H4 (cell line): ENCODE measurements at regions not wholly inside any gene's neighbourhood (a gene's known extent, or its start where the extent isn't known, plus 50 kb on each side); places are given as distances from the start of the nearest gene placed in this dataset.
A peak's percentile ranks its signal among the peaks of the same experiment; 100 is the strongest.

Experiments used
- DNase-seq: peaks from one replicate; pipeline ENCODE4 v3.0.0-alpha.2; 2015; ENCODE audit warnings: low spot score

DNA sequence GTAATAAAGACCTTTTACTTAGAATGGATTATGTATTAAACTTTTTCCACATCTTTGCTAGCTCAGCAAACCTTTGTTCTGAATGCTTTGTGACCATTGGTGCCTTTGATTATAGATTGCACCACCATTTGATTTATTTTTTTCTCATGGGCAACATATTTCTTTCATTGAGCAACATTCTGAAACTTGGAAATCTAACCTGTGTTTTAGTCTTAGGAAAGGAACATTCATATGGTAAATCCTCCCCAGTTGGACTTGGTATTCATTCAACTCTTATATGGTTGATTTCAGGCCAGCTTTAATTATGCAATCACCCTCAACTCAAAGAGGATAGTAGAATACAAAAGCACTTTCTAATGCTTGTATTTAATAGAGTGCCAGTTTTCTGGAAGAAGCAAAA lies 1077.9 kb upstream of the ZEB2 start:
- no peak for DNase-seq

DNA sequence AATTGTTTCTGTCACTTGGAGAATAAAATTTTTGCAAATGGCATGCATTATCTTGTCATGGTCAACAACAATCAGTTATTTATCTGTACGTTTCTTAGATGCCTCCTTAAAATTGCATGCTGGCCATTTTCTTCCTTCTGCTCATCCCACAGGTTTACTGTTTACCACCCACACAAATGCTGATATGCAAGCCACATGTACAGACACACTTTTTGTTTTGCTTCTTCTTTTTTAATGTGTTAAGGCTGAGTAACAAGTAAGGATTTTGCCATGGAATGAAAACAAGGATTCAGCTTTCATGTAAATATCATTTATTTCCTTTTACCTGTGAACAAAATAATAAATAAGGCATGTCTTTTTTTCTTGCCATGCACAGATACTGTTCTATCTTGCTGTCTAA lies 1077.1 kb upstream of the ZEB2 start:
- DNase-seq = no peak

DNA sequence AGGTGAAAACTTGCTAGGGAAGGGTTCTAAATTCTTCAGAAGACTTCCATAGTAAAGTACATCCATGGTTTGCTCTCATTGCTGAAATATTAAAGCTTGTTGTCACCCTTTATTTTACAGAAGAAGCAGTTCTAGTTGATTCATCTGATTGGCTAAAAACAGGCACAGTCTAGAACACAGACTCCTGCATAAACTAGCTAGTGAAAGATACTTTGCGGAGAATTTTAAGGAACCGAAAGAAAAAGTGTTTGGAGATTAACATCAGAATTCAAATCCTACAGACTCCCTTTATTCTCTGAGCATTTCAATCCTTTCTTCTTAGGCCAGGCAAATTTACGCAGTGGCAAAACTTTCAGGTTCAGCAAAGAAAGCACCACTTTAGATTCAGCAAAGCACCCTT lies 1076.5 kb upstream of the ZEB2 start:
- DNase-seq = no peak

DNA sequence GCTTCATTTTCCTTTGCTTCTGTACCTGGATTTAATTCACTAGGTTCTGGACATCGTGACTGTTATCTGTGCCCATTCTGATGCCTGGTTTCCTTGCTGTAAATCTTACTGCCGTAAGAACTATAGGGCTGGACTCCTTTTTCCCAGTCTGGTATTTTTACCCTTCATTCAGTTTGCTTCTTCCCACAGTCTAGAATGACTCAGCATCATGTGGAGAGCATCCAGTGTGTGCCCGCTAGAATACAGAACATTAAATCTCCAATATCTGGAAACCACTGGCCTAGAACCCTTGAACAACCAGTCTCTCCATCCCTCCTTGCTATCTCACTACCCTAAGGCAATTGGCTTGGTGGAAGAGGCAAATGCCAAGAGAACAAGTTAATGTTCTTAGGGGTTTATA lies 1075.4 kb upstream of the ZEB2 start:
- DNase-seq = peak; percentile 20

DNA sequence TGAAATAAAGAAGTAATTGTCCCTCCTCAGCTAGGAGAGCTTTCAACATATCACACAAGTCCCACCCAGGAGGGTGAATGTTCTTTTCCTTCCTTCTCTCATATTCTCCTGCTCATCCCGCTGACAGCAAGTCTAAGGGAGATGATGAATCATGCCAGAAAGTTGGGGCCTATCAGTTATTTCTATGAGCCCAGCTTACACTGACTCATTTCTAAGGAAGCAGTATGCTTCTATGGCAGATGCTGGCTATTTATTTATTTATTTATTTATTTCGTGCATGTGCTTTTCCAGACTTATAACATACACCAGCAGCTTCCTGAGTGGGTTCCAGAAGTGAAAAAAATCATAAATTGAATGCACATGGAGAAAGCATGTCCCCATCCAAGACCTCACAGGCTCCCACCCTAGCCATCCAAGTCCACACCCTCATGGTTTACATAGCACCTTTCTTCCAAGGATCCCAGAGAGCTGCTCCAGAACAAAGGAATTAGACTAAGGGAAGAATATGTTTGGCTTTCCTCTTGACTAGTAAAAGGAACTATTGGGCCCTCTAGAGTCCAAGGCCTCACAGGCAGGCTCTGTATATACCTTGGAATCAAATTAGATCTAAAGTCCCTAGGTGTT lies 1074.2 kb upstream of the ZEB2 start:
- DNase-seq = peak; percentile 42

DNA sequence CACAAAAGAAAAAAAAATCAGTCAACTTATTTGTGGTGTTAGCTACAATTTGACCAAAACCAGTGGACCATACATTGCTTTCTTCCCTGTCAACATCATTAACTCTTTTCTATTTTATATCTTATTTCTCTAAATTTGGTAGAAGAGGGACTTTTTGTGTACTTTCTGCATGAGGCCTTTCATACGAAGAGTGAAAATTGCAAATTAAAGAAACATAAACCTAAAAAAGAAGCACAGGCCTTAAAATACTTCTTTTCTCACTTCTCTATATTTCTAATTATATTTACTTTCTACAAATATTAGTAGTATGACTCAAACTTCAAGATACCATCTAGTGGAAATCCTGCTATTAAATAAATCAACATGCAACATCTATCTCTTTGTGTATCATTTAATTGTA lies 1073.4 kb upstream of the ZEB2 start:
- DNase-seq = no peak

DNA sequence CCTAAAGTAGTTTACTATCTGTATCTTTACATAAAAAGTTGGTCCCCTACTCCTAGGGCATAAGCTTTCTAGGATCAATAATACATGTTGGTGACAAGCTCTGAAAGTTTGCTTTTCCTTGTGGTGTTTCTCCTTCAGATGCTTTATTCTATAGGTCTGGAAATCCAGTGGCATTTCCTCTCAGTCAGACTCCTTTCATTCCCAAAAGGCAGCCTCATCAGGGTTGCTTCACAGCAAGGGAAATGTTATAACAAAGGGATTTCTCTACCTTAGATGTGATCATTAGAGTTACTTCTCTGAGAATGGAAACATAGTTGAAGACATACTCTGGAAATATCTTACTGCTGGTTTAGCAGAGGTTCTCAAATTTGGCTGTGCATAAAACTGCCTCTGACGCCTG lies 1072.4 kb upstream of the ZEB2 start:
- DNase-seq = no peak

DNA sequence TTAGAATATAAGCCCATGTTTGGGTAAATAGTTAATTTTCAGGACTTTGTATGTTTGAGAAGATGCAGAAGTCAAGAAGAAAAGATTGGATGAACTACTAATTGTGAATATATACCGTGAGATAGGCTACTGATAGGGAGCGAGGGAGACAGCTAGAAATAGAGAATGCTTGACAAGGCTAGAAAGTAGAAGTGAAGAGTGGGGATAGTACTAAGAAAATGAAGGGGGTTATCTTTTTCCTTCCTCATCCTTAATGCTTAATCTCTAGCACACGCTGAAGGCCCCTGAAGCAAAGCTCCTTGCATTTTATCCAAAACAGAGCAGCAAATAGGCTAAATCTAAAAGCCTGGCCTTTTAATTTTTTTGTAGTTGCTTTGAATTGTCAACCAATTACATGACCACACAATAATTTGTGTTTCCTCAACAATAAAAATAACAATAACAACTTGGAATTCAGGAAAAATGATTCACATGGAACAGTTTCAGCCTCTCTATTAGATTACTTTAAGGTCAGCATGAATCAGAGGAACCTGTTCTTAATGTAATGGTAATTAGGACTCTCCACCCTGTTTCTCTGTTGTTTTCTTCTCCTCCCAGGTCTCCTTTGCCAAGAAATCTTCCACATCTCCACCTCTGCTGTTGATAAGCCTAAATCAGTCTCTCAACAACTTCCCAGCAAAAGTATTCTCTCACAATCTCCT lies 1071.3 kb upstream of the ZEB2 start:
- DNase-seq = no peak

DNA sequence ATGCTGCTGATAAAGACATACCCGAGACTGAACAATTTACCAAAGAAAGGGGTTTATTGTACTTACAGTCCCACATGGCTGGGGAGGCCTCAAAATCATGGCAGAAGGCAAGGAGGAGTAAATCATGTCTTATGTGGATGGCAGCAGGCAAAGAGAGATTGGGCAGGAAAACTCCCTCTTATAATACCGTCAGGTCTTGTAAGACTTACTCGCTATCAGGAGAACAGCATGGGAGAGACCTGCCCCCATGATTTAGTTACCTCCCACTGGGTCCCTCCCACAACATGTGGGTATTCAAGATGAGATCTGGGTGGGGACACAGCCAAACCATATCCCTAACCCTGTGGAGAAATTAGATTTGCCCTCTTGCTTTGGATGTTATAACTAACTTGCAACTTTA lies 1068.0 kb upstream of the ZEB2 start:
- no peak for DNase-seq

DNA sequence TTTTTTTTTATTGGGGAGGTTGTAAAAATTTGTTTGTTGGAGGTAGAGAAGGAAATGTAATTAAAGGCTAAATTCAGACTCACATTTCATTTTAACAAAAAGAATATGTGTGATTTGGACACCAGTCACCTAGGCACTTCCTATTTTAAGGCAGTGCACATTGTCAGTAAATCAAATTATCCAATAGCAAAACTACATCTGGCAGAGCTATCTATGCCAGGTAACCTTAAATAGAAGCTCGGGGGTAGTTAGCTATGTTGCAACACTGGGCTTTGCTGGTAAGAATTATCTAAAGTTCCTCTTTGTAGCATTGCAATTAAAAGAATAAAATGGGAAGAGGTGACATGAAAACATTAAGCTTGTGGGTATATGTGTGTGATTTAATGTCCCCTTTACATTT lies 1064.4 kb upstream of the ZEB2 start:
- no peak for DNase-seq

DNA sequence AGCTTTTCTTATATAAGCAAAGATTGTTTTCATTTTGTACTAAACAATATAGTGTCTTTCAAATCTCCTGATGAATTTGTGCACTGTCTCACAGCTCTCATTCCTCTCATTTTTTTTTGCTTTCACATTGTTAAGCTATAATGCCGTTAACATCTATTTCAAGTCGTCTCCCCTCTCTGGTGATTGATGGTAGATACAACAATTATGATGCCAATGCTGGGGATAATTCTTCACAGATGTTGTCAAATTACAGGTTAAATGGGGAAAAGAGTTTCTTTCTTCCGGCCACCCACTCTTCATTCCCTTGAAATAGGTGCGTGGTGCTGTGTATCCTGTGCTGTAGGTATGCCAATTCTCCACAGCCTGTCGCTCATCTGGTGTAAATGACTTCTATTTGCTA lies 1053.7 kb upstream of the ZEB2 start:
- no peak for DNase-seq

DNA sequence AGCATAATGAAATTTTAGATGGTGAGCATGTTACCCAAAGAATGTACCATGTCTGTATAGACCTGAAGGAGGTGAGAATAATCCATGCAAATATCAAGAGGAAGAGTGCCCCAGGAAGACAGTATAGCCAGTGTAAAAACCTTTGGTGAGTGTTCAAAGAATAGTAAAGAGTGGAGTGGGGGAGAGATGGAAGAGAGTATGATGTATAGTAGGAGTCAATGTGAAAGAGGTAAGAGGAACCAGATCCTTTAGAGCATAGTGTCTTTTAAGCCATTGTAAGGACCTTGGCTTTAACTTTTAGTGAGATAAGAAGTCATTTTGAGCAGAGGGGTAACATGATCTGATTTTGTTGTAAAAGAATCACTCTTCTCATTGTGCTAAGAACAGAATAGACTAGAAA lies 1052.3 kb upstream of the ZEB2 start:
- DNase-seq = no peak

DNA sequence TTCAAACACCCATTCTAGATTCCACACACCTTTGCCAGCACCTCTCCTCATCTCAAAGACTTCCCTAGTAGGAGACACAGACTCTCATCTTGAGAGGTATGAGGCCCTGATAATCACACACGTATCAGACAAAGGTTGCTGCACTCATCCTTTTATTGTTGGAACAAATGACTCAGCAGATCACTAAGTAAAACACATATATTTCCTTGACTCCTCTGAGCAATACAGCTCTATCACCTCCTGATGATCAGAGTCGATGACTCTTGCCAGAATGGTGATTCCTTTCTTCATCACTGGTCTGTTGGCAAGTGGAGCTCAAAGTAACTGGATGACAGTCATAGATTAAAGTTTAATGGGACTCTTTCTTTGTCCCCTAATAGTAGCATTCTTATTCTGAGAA lies 1049.2 kb upstream of the ZEB2 start:
- no peak for DNase-seq

DNA sequence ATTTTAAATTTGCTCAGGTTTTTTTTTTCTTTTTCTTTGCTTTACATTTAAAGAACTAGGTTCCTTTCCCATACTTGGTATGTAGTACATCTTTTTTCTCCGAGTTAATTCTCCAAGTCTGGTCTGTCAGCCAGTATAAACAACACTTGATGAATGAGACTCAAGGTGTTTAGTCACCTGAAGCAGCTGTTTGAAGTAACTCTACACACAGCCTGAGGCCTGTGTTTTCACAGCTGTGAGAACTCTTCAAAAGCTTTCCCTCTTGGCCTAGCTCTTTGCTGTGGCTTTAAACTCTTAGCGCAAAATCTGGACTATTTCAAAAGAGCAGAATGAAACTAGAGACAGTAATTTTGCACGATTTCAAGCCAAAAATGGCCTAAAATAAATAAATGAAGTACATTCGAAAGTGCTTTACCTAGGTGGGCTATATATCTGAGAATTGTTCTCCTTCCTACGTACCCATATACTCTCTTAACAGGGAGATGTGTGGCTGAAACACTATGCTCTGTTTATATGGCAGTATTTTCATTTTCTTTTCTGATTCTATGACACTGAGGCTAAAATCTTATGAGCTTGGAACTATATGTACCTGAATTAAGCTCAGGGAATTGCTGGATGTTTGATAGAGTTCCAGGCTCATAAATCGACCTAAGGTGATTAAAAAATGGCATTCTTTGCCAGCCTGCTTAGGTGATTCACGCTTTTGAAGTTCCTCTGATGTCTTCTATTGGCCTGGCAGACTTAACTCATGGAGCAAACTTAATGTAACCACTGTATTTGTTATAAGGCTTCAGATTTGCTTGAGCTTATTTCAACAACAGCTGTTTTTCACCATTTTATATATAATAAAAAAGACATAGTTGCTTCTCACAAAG lies 1044.1 kb upstream of the ZEB2 start:
- peak; percentile 19 for DNase-seq

DNA sequence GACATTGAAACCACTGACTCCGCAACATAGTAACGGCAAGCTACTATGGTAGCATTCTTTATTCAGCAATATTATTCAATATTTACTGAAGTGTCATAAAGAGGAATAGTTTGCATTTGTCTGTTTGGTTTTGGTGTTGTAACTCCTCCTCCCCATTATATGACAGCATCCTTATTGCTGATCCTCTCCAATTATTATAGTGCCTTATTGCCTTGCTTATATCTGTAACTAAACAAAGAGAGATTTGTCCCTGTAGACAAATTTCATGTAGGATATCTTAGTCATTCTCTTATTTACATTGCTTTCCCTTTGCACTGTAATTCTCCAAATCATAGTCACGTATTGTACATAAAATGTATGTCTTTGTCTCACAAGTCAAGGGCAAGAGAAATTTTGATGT lies 1041.2 kb upstream of the ZEB2 start:
- no peak for DNase-seq

DNA sequence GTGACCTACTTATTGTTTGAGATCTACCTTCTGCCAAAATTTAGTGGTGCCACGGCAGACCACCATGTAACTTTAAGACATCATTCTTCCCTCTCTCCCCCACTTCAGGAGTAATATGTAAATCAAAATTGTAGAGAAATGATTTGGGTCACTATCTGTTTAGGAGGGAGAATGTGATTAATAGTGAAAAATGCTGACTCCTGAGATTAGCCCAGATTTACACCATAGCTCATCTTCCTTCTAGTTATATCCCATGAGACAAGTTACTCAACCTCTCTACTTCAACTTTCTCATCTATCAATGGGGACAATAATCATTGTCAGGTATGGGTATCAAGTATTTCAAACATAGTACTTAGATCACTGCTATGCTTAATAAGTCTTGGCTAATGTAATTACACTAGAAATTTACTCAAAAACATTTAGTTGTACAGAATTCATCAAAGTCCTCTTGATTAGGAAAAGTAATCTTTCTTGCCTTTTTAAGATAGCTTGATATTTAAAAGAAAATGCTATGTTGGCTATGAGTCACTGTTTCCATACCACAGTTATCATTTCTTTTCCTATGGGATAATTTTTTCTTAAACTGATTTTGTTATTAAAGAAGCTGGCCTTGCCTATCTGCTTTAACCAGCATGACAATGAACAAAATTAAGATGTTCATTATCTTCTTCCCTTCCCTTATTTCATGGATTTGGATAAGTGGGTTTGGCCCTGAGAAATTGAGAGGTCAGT lies 1038.9 kb upstream of the ZEB2 start:
- DNase-seq = no peak

DNA sequence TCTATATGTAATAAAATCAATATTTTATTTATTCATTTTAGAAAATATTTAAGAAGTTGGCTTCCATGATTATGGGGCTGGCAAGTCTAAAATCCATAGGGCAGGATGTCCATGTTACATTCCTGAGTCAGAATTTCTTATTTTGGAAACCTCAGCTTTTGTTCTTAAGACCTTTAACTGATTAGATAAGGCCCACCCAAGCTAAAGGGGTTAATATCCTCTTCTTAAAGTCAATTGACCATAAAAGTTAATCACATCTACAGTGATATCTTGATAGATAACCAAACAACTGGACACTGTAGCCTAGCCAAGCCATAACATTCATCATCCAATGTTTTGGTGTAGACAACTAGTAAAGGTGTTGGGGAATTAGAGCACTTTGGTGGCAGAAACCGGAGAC lies 1035.4 kb upstream of the ZEB2 start:
- DNase-seq = no peak

DNA sequence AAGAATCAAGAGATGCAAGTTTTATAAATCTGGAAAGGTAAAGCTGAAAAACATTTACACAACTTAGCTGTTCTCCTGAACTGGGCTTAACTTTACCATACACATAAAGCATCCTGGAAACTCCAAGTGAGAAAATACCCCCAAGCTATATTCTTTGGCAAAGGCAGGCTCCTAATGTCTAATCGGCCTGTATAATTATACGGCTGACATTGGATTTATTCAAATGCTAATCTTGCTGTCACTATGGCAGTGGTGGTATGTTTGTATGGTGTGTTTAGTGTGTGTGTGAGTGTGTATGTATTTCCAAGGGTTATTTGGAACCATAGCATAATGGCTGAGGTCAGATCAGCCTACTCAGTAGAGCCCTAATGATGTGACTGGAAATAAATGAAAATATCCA lies 1031.8 kb upstream of the ZEB2 start:
- DNase-seq = no peak

DNA sequence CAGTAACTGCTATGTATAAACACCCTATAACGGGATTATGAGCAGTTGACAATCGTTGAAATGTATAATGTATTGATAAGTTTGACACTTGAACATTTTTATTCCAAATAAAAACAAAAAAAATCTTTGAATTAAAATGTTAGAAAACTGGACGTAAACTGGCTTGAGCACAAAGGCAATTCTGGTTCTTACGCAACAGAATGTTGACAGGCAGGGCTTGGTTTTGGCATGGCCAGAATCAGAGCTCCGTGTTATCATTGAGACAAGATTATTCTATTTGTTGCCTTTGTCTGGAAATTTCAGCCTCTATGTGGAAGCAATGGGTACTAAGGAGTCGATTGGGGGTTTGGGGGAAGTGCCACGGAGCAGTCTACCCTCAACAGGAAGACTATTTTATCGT lies 1028.6 kb upstream of the ZEB2 start:
- DNase-seq = no peak

DNA sequence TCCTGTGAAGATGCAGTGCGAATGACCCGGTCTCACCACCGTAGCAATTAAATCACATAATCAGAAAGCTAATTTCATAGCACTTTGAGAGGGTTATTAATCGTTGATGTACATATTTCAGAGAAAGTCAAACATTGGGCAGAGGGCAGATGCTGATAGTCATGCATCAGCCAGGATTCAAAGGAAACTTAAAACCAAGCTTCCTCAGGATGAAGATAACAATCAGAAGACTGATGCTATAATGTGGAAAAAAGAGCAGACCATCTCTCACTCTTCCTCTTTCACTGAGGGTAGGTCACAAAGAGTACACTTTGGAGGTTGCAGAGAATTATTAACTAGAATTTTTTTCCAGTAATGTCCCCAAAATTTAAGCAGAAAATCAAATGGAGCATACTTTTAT lies 1027.7 kb upstream of the ZEB2 start:
- no peak for DNase-seq

DNA sequence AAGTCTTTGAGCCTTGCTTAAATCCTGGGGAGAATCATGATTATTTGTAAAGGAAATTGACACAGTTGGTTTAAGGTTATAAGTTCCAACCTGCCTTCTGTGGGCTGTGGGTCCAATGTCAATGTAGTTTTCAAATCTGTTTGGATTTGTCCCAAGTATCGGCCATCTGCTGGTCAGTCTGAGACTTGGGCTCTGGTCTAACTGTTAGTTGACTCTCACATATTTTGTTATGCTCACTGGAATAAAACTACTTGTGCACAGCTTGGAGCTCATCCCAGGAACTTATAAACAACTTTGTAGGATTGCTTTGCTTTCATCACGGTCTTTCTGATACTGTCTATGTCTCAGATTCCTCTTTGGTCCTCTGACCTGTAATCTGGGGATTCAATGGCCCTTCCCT lies 1026.2 kb upstream of the ZEB2 start:
- peak; percentile 25 for DNase-seq

DNA sequence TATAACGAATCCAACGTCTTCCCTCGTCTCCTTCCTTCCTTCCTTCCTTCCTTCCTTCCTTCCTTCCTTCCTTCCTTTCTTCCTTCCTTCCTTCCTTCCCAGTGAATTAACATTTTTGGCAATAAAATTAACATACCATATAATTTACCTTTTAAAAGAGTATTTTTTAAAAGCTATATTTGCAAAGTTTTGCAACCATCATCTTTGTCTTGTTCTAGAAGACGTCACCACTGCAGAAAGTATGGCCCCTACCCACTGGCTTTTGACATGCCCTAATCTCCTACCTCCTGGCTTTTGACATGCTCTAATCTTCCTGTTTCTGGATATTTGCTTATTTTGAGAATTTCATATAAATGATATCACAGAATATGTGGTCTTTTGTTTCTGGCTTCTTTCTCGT lies 1023.9 kb upstream of the ZEB2 start:
- DNase-seq = no peak
